MM.1S (cell line): ENCODE measurements at regions not wholly inside any gene's neighbourhood (a gene's known extent, or its start where the extent isn't known, plus 50 kb on each side); places are given as distances from the start of the nearest gene placed in this dataset.
A peak's percentile ranks its signal among the peaks of the same experiment; 100 is the strongest.

Source experiments
- DNase-seq: peaks from one replicate; pipeline ENCODE4 v3.0.0-alpha.2; 2015
- H2AFZ ChIP-seq: fragments of 300-600 bp; sonication (generic); 2 replicates; pipeline ENCODE4 v1.6.0; 2016; ENCODE audit warnings: antibody characterized with exemption, low read length
- H3F3A ChIP-seq: fragments of 300-600 bp; sonication (generic); 2 replicates; pipeline ENCODE4 v1.6.1; 2016; ENCODE audit warnings: mild to moderate bottlenecking, antibody characterized with exemption, low read length, moderate library complexity, mixed read lengths; ENCODE audit not compliant: insufficient read depth
- H3K27ac ChIP-seq: fragments of 300-600 bp; sonication (generic); 2 replicates; pipeline ENCODE4 v1.5.1; 2016; ENCODE audit warnings: mild to moderate bottlenecking, low read length
- H3K27me3 ChIP-seq: fragments of 300-600 bp; sonication (generic); replicated peaks from 2 replicates; pipeline ENCODE4 v1.6.0; 2016; ENCODE audit warnings: low read length; ENCODE audit not compliant: insufficient read depth
- H3K36me3 ChIP-seq: fragments of 300-600 bp; sonication (generic); replicated peaks from 2 replicates; pipeline ENCODE4 v1.6.1; 2016; ENCODE audit warnings: mild to moderate bottlenecking, low read length, mixed read lengths; ENCODE audit not compliant: insufficient read depth
- H3K4me1 ChIP-seq: fragments of 300-600 bp; sonication (generic); 2 replicates; pipeline ENCODE4 v1.6.1; 2016; ENCODE audit warnings: low read length, mixed read lengths
- H3K4me2 ChIP-seq: fragments of 300-600 bp; sonication (generic); 2 replicates; pipeline ENCODE4 v1.6.0; 2016; ENCODE audit warnings: low read depth, low read length
- H3K4me3 ChIP-seq: fragments of 300-600 bp; sonication (generic); 2 replicates; pipeline ENCODE4 v1.5.1; 2016; ENCODE audit warnings: low read length, mixed read lengths
- H3K79me2 ChIP-seq: fragments of 300-600 bp; sonication (generic); 2 replicates; pipeline ENCODE4 v1.6.1; 2016; ENCODE audit warnings: mixed run types, low read length, mixed read lengths
- H3K9ac ChIP-seq: fragments of 300-600 bp; sonication (generic); 2 replicates; pipeline ENCODE4 v1.6.1; 2016; ENCODE audit warnings: low read length, mixed read lengths
- H3K9me2 ChIP-seq: fragments of 300-600 bp; sonication (generic); replicated peaks from 2 replicates; pipeline ENCODE4 v1.6.1; 2016; ENCODE audit warnings: mild to moderate bottlenecking, low read length, mixed read lengths; ENCODE audit not compliant: insufficient read depth
- H3K9me3 ChIP-seq: fragments of 300-600 bp; sonication (generic); replicated peaks from 2 replicates; pipeline ENCODE4 v1.6.1; 2016; ENCODE audit warnings: mild to moderate bottlenecking, low read length, mixed read lengths; ENCODE audit not compliant: insufficient read depth
- H4K20me1 ChIP-seq: fragments of 300-600 bp; sonication (generic); 2 replicates; pipeline ENCODE4 v1.6.1; 2016; ENCODE audit warnings: mild to moderate bottlenecking, low read length, moderate library complexity, mixed read lengths; ENCODE audit not compliant: insufficient read depth
- CTCF ChIP-seq: fragments of 300-600 bp; sonication (generic); IDR thresholded peaks from 2 replicates; pipeline ENCODE4 v1.5.1; 2016; ENCODE audit warnings: antibody characterized with exemption, low read length, mixed read lengths
- EZH2 ChIP-seq: fragments of 300-600 bp; sonication (generic); optimal IDR thresholded peaks from 2 replicates; pipeline ENCODE3; 2017; ENCODE audit warnings: low read depth, mild to moderate bottlenecking, antibody characterized with exemption, low read length, mixed read lengths
- EZH2phosphoT487 ChIP-seq: fragments of 300-600 bp; sonication (generic); IDR thresholded peaks from 2 replicates; pipeline ENCODE4 v1.6.1; 2018; ENCODE audit warnings: antibody characterized with exemption, low read length

- no peak for TF ChIP-seq EZH2phosphoT487
- no peak for TF ChIP-seq EZH2
- no peak for TF ChIP-seq CTCF
- Histone ChIP-seq H3K27ac (no peak overlapping the region), H4K20me1 (no peaks in the 10 kb centered on the region), H3K27me3 (no peaks in the 10 kb centered on the region), H3K79me2 (no peaks in the 10 kb centered on the region), H3K9ac (no peak overlapping the region), H3K4me2 (no peak overlapping the region), H3F3A (no peaks in the 10 kb centered on the region), H3K36me3 (no peaks in the 10 kb centered on the region), H3K9me2 (no peaks in the 10 kb centered on the region), H3K4me1 (no peaks in the 10 kb centered on the region), H3K9me3 (no peaks in the 10 kb centered on the region), H2AFZ (no peak overlapping the region), H3K4me3 (no peak overlapping the region)
- DNase-seq = no peak
Observed at GRCh38 chr18:22257022-22257543, 87.7 kb downstream of the GATA6 start.

GRCh38 chr18:22254088-22254487 lies 84.7 kb downstream of the GATA6 start:
- no peak for DNase-seq
- H3K4me1 ChIP-seq = no peaks in the 10 kb centered on the region
- TF ChIP-seq EZH2 (no peak), EZH2phosphoT487 (no peak)
- no peak overlapping the region for H3K27ac ChIP-seq
- H3F3A ChIP-seq = no peaks in the 10 kb centered on the region
- H3K27me3 ChIP-seq = no peaks in the 10 kb centered on the region
- H3K36me3 ChIP-seq = no peaks in the 10 kb centered on the region
- no peaks in the 10 kb centered on the region for H3K79me2 ChIP-seq
- no peaks in the 10 kb centered on the region for H4K20me1 ChIP-seq
- H2AFZ ChIP-seq = 0 out of 2 replicates have a peak overlapping the region, but pooled peaks have one; percentile 19
- no peak overlapping the region for H3K4me2 ChIP-seq
- no peaks in the 10 kb centered on the region for H3K9me2 ChIP-seq
- H3K9ac ChIP-seq = no peak overlapping the region
- H3K4me3 ChIP-seq = no peak overlapping the region
- H3K9me3 ChIP-seq = no peaks in the 10 kb centered on the region

- H3K4me1 ChIP-seq = no peaks in the 10 kb centered on the region
- no peaks in the 10 kb centered on the region for H3K27me3 ChIP-seq
- H3K4me2 ChIP-seq = no peak overlapping the region
- TF ChIP-seq CTCF (no peak), EZH2 (no peak), EZH2phosphoT487 (no peak)
- no peaks in the 10 kb centered on the region for H3F3A ChIP-seq
- H4K20me1 ChIP-seq = no peaks in the 10 kb centered on the region
- no peaks in the 10 kb centered on the region for H3K9me3 ChIP-seq
- H3K79me2 ChIP-seq = no peaks in the 10 kb centered on the region
- H3K4me3 ChIP-seq = no peak overlapping the region
- H3K27ac ChIP-seq = no peak overlapping the region
- no peaks in the 10 kb centered on the region for H3K9me2 ChIP-seq
- DNase-seq = no peak
- H3K36me3 ChIP-seq = no peaks in the 10 kb centered on the region
- 0 out of 2 replicates have a peak overlapping the region, but pooled peaks have one; percentile 19 for H2AFZ ChIP-seq
- H3K9ac ChIP-seq = no peak overlapping the region
Observed at GRCh38 chr18:22253676-22254075, 84.3 kb downstream of the GATA6 start.

GRCh38 chr18:22253156-22253555 lies 83.8 kb downstream of the GATA6 start:
- Histone ChIP-seq H3K9me2 (no peaks in the 10 kb centered on the region), H2AFZ (no peak overlapping the region)
- TF ChIP-seq EZH2phosphoT487 (no peak), CTCF (no peak), EZH2 (no peak)

More at GRCh38 chr18:22253156-22253555, 83.8 kb downstream of the GATA6 start:
- Histone ChIP-seq H3K27me3 (no peaks in the 10 kb centered on the region), H4K20me1 (no peaks in the 10 kb centered on the region), H3K4me2 (no peak overlapping the region), H3F3A (no peaks in the 10 kb centered on the region), H3K36me3 (no peaks in the 10 kb centered on the region), H3K9ac (no peak overlapping the region), H3K4me3 (no peak overlapping the region), H3K9me3 (no peaks in the 10 kb centered on the region), H3K79me2 (no peaks in the 10 kb centered on the region), H3K27ac (no peak overlapping the region), H3K4me1 (no peaks in the 10 kb centered on the region)
- no peak for DNase-seq
